ENCODE measurements at regions not wholly inside any gene's neighbourhood (a gene's known extent, or its start where the extent isn't known, plus 50 kb on each side); places are given as distances from the start of the nearest gene placed in this dataset.
"Not testable (repeated sequence)": the region's sequence is repeated elsewhere in the genome, so short reads cannot be mapped to it uniquely, and the experiment has no call there.

- no peak for DNase-seq
These were observed 101.8 kb downstream of the ESM1 start for GRCh38 chr5:54883374-54884194.

- DNase-seq: no peak
These were observed 102.6 kb downstream of the ESM1 start for GRCh38 chr5:54882841-54883240.

GRCh38 chr5:54882101-54882500, 103.3 kb downstream of the ESM1 start:
- DNase-seq: no peak

- no peak for DNase-seq
These were observed 103.9 kb downstream of the ESM1 start for GRCh38 chr5:54881286-54882005.

- DNase-seq: no peak
These were observed 108.4 kb downstream of the ESM1 start for GRCh38 chr5:54876976-54877375.

- DNase-seq: no peak
These were observed 108.8 kb downstream of the ESM1 start for GRCh38 chr5:54876556-54876955.

- no peak for DNase-seq
These were observed 110.9 kb downstream of the ESM1 start for GRCh38 chr5:54874337-54875021.

GRCh38 chr5:54873691-54874090, 111.7 kb downstream of the ESM1 start:
- no peak for DNase-seq

- no peak for DNase-seq
These were observed 112.6 kb downstream of the ESM1 start for GRCh38 chr5:54872810-54873209.

- DNase-seq: no peak
These were observed 115.1 kb downstream of the ESM1 start for GRCh38 chr5:54870271-54870670.

- DNase-seq: no peak
These were observed 115.7 kb downstream of the ESM1 start for GRCh38 chr5:54869691-54870090.

GRCh38 chr5:54868511-54869483, 116.6 kb downstream of the ESM1 start:
- no peak for DNase-seq

GRCh38 chr5:54867310-54867944, 118.0 kb downstream of the ESM1 start:
- DNase-seq: no peak

GRCh38 chr5:54864911-54865515, 120.4 kb downstream of the ESM1 start:
- not testable (repeated sequence) for DNase-seq

- DNase-seq: no peak
These were observed 123.4 kb downstream of the ESM1 start for GRCh38 chr5:54862036-54862435.

- no peak for DNase-seq
These were observed 124.0 kb downstream of the ESM1 start for GRCh38 chr5:54861212-54861894.

GRCh38 chr5:54860321-54860720, 125.1 kb downstream of the ESM1 start:
- DNase-seq: no peak

- DNase-seq: no peak
These were observed 126.1 kb downstream of the ESM1 start for GRCh38 chr5:54859316-54859715.

- DNase-seq: no peak
These were observed 130.4 kb downstream of the ESM1 start for GRCh38 chr5:54854883-54855581.

GRCh38 chr5:54852007-54852406, 133.4 kb downstream of the ESM1 start:
- DNase-seq: no peak
